HG02973 (cell line): ENCODE measurements at regions not wholly inside any gene's neighbourhood (a gene's known extent, or its start where the extent isn't known, plus 50 kb on each side); places are given as distances from the start of the nearest gene placed in this dataset.

Experiments
- ATAC-seq: cut with Tn5 transposase; IDR thresholded peaks from one replicate; pipeline ENCODE4 v1.9.1; 2021; ENCODE audit warnings: moderate library complexity; ENCODE audit not compliant: unreplicated experiment

DNA sequence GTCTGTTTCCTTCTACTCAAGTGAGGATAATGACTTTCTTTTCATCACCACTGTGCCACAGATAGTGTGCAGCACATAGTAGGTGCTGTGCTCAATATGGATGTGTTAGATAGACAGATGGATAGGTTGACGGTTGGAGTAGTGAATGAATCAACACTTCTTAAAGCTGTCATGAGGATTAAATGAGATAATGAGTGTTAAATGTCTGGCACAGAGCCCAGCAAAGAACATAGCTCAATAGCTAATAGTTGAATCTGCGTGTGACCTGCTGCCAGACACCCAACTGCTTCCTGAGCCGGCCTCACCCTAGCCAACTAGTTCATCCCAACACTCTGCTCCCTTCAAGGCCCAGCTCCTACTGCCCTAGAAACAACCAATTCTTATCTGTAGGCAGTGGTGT, 67.7 kb upstream of the PJA1 start:
- ATAC-seq = no peak

DNA sequence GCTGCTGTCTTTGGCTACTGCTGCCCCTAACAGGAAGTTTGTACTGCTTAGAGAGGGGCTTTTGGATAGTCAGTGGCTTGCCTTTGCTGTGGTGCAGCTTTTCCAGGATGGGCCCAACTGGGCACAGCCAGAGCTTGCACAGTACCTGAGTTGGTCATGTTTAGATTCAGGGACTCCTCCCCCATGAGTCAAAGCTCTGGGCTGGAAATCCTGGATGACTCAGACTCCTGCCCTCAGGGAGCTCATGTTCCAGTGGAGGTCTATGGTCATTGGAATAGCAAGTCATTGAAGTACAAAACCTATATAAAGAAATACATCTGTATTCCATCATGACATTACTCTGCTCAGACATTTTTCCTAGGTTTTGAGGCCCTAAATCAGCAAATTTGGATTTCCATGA, 66.7 kb upstream of the PJA1 start:
- ATAC-seq = no peak

DNA sequence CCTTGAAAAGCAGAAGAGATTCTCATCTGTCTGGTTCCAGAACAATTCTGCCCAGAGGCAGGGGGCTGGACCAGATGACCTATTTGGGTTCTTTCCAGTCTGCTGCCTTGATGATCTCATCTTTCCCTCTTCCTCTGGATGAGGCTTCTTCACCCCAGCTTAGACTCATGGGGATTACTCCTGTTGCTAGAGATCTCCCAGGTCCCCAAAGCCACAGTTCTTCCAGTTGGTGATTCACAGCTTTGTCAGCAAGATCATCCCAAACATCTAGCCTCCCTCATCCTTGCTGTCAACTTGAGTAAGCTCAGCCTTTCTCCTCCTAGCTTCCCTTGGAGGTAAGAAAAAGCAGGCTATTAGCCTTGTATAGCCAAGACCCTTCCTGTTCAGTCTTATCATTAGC, 64.2 kb upstream of the PJA1 start:
- ATAC-seq = no peak

DNA sequence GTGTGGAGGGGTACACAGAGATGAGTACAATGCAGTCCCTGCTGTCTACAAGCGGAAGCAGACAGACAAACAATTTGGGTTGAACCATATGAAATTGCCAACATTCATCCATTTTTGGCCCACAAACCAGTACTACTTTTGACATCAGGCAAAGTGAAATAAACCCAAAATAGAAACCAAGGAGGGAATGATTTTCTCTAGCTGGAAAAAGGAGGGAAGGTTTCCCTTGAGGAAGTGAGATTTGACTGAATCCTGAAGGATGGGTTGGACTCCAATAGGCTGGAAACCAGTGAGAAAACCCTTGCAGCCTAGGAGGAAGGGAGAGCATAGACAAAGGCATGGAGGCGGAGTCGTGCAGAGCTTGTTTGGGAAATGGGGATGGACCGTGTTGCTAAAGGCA, 63.5 kb upstream of the PJA1 start:
- no peak for ATAC-seq

DNA sequence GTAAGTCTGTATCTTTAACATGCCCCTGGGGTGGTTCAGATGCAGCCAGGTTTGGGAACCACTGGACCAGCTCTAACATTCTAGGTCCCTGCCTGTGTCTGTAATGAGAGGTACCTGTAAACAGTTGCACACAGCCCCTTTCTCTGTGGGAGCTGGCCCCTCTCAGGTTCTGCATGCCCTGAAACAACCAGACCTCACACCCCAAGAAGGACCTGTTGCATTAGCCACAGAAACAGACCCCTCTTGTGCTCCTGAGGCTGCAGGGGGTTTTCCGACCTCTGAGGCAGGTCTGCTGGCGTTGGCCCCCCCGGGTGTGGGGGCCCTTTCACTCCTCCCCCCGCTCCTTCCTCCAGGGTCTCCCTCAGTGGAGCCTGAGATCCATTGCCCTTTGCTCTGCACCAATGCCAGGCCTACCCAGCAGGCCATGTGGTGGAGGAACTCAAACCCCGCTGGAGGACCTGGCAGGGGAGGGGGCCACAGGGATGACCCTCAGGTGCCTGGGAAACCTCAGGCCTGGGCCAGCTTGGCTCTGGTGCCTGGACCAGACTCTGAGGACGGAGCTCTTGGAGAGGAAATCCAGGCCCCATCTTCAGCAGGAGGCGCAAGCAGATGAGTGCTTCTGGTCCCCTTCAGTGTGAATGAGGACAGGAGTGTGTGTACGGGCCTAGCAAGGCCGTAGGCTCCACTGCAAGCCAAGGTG, 61.4 kb upstream of the PJA1 start:
- no peak for ATAC-seq

DNA sequence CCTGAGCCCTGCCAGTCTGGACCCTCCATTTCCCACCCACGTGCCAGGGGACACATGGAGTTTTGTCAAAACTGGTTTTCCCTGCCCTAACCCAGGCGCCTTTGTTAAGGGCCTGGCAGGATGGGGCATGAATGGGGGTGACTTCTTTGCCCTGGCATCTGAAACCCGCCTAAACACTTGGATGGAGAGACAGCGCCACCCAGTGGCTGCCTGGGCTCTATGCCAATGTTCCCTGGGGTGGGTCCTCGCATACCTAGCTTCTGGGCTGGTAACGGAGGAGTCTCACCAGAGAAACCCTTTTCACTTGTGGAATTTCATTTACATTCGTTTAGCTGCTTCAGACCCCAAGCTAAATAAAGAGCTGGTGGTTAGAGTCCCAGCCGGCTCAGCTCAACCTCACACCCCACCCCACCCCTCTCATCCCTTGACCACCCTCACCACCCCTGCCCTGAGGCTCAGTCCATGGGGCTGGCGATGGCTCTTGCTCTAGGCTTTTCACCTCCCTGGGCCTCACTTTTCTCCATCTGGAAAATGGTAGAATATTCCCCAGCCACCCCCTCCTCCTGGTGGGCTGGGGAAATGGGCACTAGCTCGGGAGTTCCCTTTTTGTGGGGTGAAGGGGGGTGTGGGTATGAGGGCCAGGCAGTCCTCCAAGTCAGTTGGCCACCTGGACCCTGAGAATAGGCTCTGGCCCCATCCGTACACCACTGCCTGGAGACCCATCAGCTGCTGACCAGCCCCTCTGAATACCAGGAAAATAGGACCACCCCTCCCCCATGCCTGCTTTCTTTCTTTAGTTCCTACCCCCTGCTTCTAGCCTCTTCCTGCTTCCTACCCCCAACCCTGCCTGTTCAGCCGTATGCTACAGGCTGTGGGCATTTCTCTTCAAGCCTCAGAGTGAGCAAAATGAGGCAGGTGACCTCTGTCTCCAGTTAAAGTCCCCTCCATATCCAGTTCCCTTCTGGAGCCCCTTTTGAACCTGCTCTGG, 57.1 kb upstream of the PJA1 start:
- ATAC-seq = no peak

DNA sequence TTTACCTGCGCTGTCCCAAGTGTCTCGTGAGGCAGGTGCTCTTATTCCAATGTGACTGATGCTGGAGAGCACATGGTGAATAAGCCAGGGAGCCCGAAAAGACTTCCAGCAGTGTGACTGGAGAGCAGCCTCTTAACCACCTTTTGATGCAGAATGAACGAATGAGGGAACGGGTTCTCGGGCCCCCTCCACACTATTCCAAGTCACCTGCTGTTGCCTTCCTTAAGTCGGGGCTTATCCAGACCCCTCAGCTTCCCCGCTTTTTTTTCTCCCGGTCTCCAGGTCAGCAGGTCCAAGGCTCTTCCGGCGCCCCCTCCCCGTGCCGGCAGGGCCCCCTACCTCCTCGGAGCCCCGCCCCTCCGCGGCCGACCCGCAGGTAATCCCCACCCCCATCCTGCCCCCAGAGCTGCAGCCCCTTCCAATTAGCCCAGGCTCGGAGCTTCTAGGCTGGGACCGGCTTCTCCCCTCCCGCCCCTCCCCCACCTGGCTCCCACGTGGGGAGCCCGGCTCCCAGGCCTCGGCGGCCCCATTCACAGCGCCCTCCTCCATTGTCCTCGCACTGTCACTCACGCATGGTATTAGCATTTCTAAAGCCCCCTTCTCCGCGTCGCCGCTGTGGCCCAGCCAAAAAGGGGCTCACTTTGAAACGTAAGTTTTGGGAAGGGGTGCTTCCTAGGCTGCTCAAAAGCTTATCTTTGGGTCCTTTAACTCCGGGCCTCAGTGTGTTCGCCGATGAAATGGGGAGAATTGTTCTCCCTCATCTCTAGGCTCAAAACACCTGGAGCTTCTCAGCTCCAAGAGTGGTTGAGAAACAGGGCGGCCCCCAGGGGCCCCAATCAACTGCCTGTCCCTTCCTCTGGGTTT, 56.2 kb upstream of the PJA1 start:
- ATAC-seq = no peak

DNA sequence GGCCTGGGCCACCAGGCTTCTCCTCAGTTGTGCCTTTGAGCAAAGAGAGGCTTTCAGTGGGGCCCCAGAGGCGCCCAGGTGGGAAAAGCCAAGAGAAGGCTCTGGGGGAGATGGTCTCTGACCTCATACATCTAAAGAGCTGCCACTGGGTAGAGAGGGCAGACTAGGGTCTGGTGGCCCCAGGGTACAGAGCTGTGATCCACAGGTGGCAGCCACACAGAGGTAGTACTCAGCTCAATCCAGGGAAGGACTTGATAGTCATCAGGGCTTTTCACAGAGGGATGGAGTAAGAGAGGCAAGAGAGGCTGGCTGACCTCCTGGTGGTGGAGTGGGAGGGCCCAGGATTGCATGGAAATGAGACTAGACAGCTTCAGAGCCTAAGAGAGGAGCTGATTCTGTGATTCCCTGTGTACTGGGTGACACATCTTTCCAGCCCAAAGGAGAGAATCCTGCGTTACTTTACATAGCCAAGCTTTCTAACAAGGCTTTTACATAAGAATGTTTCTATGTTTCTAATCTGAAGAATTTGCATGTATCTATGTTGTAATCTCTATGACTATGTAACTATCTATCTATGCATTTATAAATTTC, 53.2 kb upstream of the PJA1 start:
- ATAC-seq = no peak

DNA sequence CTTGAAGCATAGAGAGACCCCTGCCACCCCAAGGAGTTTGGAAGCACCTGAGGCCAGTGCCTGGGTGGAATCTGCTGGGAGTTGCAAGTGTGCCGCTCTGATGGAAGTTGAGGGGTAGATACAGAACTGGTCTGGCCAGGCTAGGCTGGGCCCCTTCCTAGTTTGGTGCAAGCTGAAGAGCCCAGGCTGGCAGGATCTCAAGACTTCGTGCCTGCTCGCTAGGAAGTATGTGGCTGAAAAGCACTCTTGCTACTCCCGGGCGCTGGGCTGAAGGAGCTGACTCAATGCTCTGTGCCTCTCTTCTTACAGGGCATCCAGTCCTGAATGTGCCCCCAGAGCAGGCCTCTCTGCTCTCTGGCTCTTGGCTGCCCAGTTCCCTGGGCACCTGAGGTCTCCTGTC, 51.7 kb upstream of the PJA1 start:
- ATAC-seq = no peak

DNA sequence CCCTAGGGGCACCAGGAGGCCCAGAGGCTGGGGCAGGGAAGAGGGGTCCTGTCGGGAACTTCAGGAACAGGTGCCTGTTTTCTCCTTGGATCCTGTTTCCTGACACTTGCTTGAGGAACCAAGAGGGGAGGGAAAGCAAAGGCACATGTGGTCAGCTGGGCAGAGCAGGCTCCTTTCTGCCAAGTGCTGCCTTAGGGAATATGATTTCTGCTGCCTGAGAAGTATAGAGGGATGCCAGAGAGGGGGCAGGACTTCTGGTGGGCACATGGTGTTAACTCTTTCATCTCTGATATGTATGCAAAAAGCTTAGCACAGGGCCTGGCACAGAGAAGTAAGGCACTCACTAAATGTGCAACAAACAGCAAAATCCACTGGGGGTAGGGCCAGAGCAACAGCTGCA, 51.2 kb upstream of the PJA1 start:
- no peak for ATAC-seq

DNA sequence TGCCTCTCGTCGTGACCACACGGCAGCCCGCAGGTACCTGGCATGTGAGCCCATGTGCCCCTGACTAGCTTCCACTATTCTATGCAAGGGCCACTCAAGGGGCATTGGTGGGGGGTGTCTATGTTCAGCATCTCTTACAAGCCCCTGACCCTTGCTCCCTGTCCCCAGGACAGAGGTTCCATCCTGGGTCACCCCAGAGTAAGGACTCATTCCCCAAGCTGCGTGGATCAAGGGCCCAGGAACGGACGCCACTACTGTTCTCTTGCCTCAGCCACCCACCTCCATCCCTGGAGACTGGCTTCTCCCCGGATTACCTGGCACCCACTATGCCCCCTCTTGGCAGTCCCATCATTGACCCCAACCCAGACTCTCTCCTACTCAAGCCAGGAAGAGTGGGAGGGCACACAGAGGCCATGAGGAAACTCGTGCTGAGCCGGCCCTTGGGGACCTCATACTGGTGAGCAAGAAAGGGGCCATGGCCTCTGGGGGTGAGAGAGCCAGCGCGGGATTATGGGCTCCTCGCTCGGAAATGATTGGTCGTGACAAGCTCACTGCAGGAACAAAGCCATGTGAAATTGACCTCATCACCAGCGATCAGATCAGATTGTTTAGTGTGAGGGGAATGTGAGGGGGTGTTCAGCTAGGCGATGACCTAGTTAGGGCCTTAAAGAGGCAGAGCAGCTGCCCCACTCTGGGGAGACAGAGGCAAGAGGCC, 50.1 kb upstream of the PJA1 start:
- no peak for ATAC-seq
